KMS-11 (cell line): ENCODE measurements at regions not wholly inside any gene's neighbourhood (a gene's known extent, or its start where the extent isn't known, plus 50 kb on each side); places are given as distances from the start of the nearest gene placed in this dataset.

Source experiments
- H2AFZ ChIP-seq: fragments of 200-600 bp; sonication (generic); 2 replicates; pipeline ENCODE4 v1.6.1; 2016; ENCODE audit warnings: antibody characterized with exemption, mixed run types, low read depth
- H3K27ac ChIP-seq: fragments of 200-600 bp; sonication (generic); 2 replicates; pipeline ENCODE4 v1.6.1; 2016; ENCODE audit warnings: mild to moderate bottlenecking, mixed run types
- H3K27me3 ChIP-seq: fragments of 200-600 bp; sonication (generic); 2 replicates; pipeline ENCODE4 v1.6.1; 2017; ENCODE audit warnings: mild to moderate bottlenecking, low read depth, mixed run types, moderate library complexity; ENCODE audit not compliant: insufficient read depth
- H3K36me3 ChIP-seq: fragments of 200-600 bp; sonication (generic); 2 replicates; pipeline ENCODE4 v1.6.1; 2017; ENCODE audit warnings: mild to moderate bottlenecking, mixed run types; ENCODE audit not compliant: insufficient read depth
- H3K4me1 ChIP-seq: fragments of 200-600 bp; sonication (generic); 2 replicates; pipeline ENCODE4 v1.6.1; 2016; ENCODE audit warnings: mild to moderate bottlenecking, low read depth, mixed run types; ENCODE audit not compliant: poor library complexity, severe bottlenecking
- H3K4me2 ChIP-seq: fragments of 200-600 bp; sonication (generic); 2 replicates; pipeline ENCODE4 v1.7.0; 2016; ENCODE audit warnings: mild to moderate bottlenecking, mixed run types
- H3K4me3 ChIP-seq: fragments of 200-600 bp; sonication (generic); IDR thresholded peaks from 2 replicates; pipeline ENCODE4 v1.6.1; 2017; ENCODE audit warnings: low read depth, low read length, mixed read lengths; ENCODE audit not compliant: insufficient read depth
- H3K79me2 ChIP-seq: fragments of 200-600 bp; sonication (generic); 2 replicates; pipeline ENCODE4 v1.6.1; 2016; ENCODE audit warnings: low read depth, mixed run types; ENCODE audit not compliant: insufficient read depth
- H3K9ac ChIP-seq: fragments of 200-600 bp; sonication (generic); 2 replicates; pipeline ENCODE4 v1.6.1; 2016; ENCODE audit warnings: mild to moderate bottlenecking, mixed run types
- H4K20me1 ChIP-seq: fragments of 200-600 bp; sonication (generic); 2 replicates; pipeline ENCODE4 v1.6.1; 2016; ENCODE audit warnings: mild to moderate bottlenecking, mixed run types; ENCODE audit not compliant: insufficient read depth
- CTCF ChIP-seq: fragments of 200-600 bp; sonication (generic); conservative IDR thresholded peaks from 2 replicates; pipeline ENCODE4 v1.6.1; 2017; ENCODE audit warnings: low read depth, mild to moderate bottlenecking, antibody characterized with exemption, low read length, moderate library complexity, mixed read lengths

- H3K4me3 ChIP-seq: no peak overlapping the region
- no peak for TF ChIP-seq CTCF
- no peaks in the 10 kb centered on the region for H3K36me3 ChIP-seq
- H3K9ac ChIP-seq: no peak overlapping the region
- H3K79me2 ChIP-seq: no peaks in the 10 kb centered on the region
- no peak overlapping the region for H3K4me2 ChIP-seq
- H2AFZ ChIP-seq: no peak overlapping the region
- no peaks in the 10 kb centered on the region for H4K20me1 ChIP-seq
- no peaks in the 10 kb centered on the region for H3K27me3 ChIP-seq
- H3K4me1 ChIP-seq: no peaks in the 10 kb centered on the region
- no peak overlapping the region for H3K27ac ChIP-seq
Measured at GRCh38 chr6:90967471-90967870, 380.6 kb upstream of the MAP3K7 start.

DNA sequence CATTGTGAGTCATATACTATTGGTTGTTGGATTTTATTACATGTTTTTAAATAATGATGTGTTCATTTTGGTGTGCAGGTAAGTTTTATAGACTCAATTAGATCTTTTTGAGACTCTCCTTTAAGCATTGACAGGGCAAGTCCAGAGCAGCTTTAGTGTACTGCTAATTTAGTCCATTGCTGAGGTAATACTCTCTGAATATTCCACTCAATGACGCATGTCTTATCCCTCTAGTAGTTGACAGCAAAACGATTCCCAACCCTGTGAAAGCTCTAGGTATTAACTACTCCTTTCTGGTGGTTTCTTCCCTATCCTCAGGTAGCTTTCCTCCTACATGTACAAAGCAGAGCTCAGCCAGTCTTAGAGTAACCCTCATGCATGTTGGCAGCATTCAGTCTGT is 373.5 kb upstream of the MAP3K7 start:
- no peak for TF ChIP-seq CTCF

GRCh38 chr6:90955246-90955645 is 368.4 kb upstream of the MAP3K7 start:
- no peaks in the 10 kb centered on the region for H3K79me2 ChIP-seq
- H3K27ac ChIP-seq: no peak overlapping the region
- no peak overlapping the region for H2AFZ ChIP-seq
- no peak overlapping the region for H3K9ac ChIP-seq
- H3K27me3 ChIP-seq: no peaks in the 10 kb centered on the region
- no peaks in the 10 kb centered on the region for H3K36me3 ChIP-seq
- no peaks in the 10 kb centered on the region for H4K20me1 ChIP-seq
- H3K4me2 ChIP-seq: no peak overlapping the region
- H3K4me3 ChIP-seq: no peak overlapping the region
- no peaks in the 10 kb centered on the region for H3K4me1 ChIP-seq
- no peak for TF ChIP-seq CTCF

More for the DNA sequence above, 373.5 kb upstream of the MAP3K7 start:
- H3K36me3 ChIP-seq: no peaks in the 10 kb centered on the region
- H4K20me1 ChIP-seq: no peaks in the 10 kb centered on the region
- no peaks in the 10 kb centered on the region for H3K27me3 ChIP-seq
- no peak overlapping the region for H2AFZ ChIP-seq
- no peak overlapping the region for H3K4me3 ChIP-seq
- no peaks in the 10 kb centered on the region for H3K4me1 ChIP-seq
- H3K79me2 ChIP-seq: no peaks in the 10 kb centered on the region
- H3K4me2 ChIP-seq: no peak overlapping the region
- H3K27ac ChIP-seq: no peak overlapping the region
- H3K9ac ChIP-seq: no peak overlapping the region

- Histone ChIP-seq H3K27me3 (no peaks in the 10 kb centered on the region), H3K36me3 (no peaks in the 10 kb centered on the region), H3K79me2 (no peaks in the 10 kb centered on the region), H3K27ac (no peak overlapping the region), H4K20me1 (no peaks in the 10 kb centered on the region), H3K4me1 (no peaks in the 10 kb centered on the region), H2AFZ (no peak overlapping the region), H3K4me2 (no peak overlapping the region), H3K9ac (no peak overlapping the region), H3K4me3 (no peak overlapping the region)
- no peak for TF ChIP-seq CTCF
Measured at GRCh38 chr6:90953405-90954161, 366.7 kb upstream of the MAP3K7 start.
